Mesenchymal stem cell (in vitro differentiated cells and primary cell): ENCODE measurements at regions not wholly inside any gene's neighbourhood (a gene's known extent, or its start where the extent isn't known, plus 50 kb on each side); places are given as distances from the start of the nearest gene placed in this dataset.

ENCODE experiments used
- DNase-seq: peaks from one replicate; pipeline ENCODE4 v3.0.0-alpha.2; 2013
- H2AFZ ChIP-seq: one replicate; pipeline ENCODE4 v1.6.1; 2013; ENCODE audit warnings: low read depth, mild to moderate bottlenecking, control low read depth, inconsistent platforms, low read length, moderate library complexity
- H2AK5ac ChIP-seq: 2 replicates; pipeline ENCODE4 v1.6.1; 2013; ENCODE audit warnings: low read length, moderate library complexity, mild to moderate bottlenecking, inconsistent platforms; ENCODE audit not compliant: severe bottlenecking
- H2BK120ac ChIP-seq: one replicate; pipeline ENCODE4 v1.6.1; 2013; ENCODE audit warnings: low read depth, mild to moderate bottlenecking, inconsistent platforms, low read length, moderate library complexity
- H2BK12ac ChIP-seq, 2 experiments: one replicate each; pipeline ENCODE4 v1.6.1; 2013; ENCODE audit warnings: inconsistent platforms in 2 of 2, low read length in 2 of 2, mild to moderate bottlenecking in 2 of 2, moderate library complexity in 2 of 2, control low read depth in 1 of 2
- H2BK15ac ChIP-seq: one replicate; pipeline ENCODE4 v1.6.1; 2013; ENCODE audit warnings: mild to moderate bottlenecking, low read depth, inconsistent platforms; ENCODE audit not compliant: poor library complexity, severe bottlenecking
- H2BK5ac ChIP-seq: 2 replicates; pipeline ENCODE4 v1.6.1; 2013; ENCODE audit warnings: low read depth, mild to moderate bottlenecking, low read length, control low read depth, inconsistent platforms; ENCODE audit not compliant: poor library complexity, severe bottlenecking
- H3K14ac ChIP-seq, 2 experiments: one replicate each; pipeline ENCODE4 v1.6.1; 2013; ENCODE audit warnings: inconsistent platforms in 2 of 2, low read length in 2 of 2, control low read depth in 1 of 2, mild to moderate bottlenecking in 1 of 2, moderate library complexity in 1 of 2
- H3K18ac ChIP-seq, 2 experiments: one replicate each; pipeline ENCODE4 v1.6.1; 2013; ENCODE audit warnings: inconsistent platforms in 2 of 2, low read length in 2 of 2, control low read depth in 1 of 2, low read depth in 1 of 2, mild to moderate bottlenecking in 1 of 2
- H3K23ac ChIP-seq, 2 experiments: one replicate each; pipeline ENCODE4 v1.6.1; 2013; ENCODE audit warnings: inconsistent platforms in 2 of 2, low read length in 2 of 2, mild to moderate bottlenecking in 2 of 2, moderate library complexity in 2 of 2, control low read depth in 1 of 2
- H3K27ac ChIP-seq: 2 replicates; pipeline ENCODE4 v1.5.1; 2013; ENCODE audit warnings: mild to moderate bottlenecking, moderate library complexity, low read length, control low read depth, inconsistent platforms; ENCODE audit not compliant: poor library complexity, severe bottlenecking
- H3K27me3 ChIP-seq, 2 experiments: 2 replicates each; pipeline versions ENCODE4 v1.6.1 to v1.7.0; 2013; ENCODE audit warnings: low read length in 2 of 2, mild to moderate bottlenecking in 2 of 2, moderate library complexity in 2 of 2, control low read depth in 1 of 2, inconsistent platforms in 1 of 2; ENCODE audit not compliant: control insufficient read depth in 1 of 2, insufficient read depth in 1 of 2
- H3K36me3 ChIP-seq, 2 experiments: 2 replicates each; pipeline versions ENCODE4 v1.6.1 to v1.7.0; 2013; ENCODE audit warnings: low read length in 2 of 2, control low read depth in 1 of 2, inconsistent platforms in 1 of 2, low read depth in 1 of 2, mild to moderate bottlenecking in 1 of 2; ENCODE audit not compliant: insufficient read depth in 2 of 2, control insufficient read depth in 1 of 2
- H3K4ac ChIP-seq, 2 experiments: one replicate each; pipeline ENCODE4 v1.6.1; 2013; ENCODE audit warnings: inconsistent platforms in 2 of 2, low read length in 2 of 2, mild to moderate bottlenecking in 2 of 2, moderate library complexity in 2 of 2, control low read depth in 1 of 2, low read depth in 1 of 2
- H3K4me1 ChIP-seq: 2 replicates; pipeline ENCODE4 v1.6.1; 2013; ENCODE audit warnings: low read depth, low read length, control low read depth; ENCODE audit not compliant: control insufficient read depth, insufficient read depth
- H3K4me2 ChIP-seq: 2 replicates; pipeline ENCODE4 v1.6.1; 2013; ENCODE audit warnings: low read length, mild to moderate bottlenecking, inconsistent platforms; ENCODE audit not compliant: poor library complexity, severe bottlenecking
- H3K4me3 ChIP-seq, 2 experiments: 2 replicates each; pipeline versions ENCODE4 v1.5.1 to v1.7.0; 2013; ENCODE audit warnings: low read length in 2 of 2, mild to moderate bottlenecking in 2 of 2, control low read depth in 1 of 2, low read depth in 1 of 2; ENCODE audit not compliant: insufficient read depth in 1 of 2
- H3K79me1 ChIP-seq: replicated peaks from 2 replicates; pipeline ENCODE4 v1.6.1; 2013; ENCODE audit warnings: mild to moderate bottlenecking, control low read depth, low read length, inconsistent platforms; ENCODE audit not compliant: poor library complexity, severe bottlenecking
- H3K9ac ChIP-seq: 2 replicates; pipeline ENCODE4 v1.7.0; 2013; ENCODE audit warnings: mild to moderate bottlenecking, low read length, moderate library complexity
- H3K9me3 ChIP-seq: 2 replicates; pipeline ENCODE4 v1.7.0; 2013; ENCODE audit warnings: mild to moderate bottlenecking, low read length; ENCODE audit not compliant: control insufficient read depth
- H4K8ac ChIP-seq: one replicate; pipeline ENCODE4 v1.6.1; 2013; ENCODE audit warnings: inconsistent platforms, mild to moderate bottlenecking, low read length, moderate library complexity
- H4K91ac ChIP-seq: one replicate; pipeline ENCODE4 v1.6.1; 2013; ENCODE audit warnings: mild to moderate bottlenecking, low read length, inconsistent platforms
- WGBS: methylation state at CpG from one replicate; pipeline ENCODE4 v1.1.7; 2013; ENCODE audit warnings: mixed read lengths; 5-methylcytosine and 5-hydroxymethylcytosine counted together

- Histone ChIP-seq H3K9ac (peak overlapping the region; percentile 61), H2BK120ac (no peak overlapping the region), H3K4me3 (no peak overlapping the region), H3K18ac (no peak overlapping the region), H2BK5ac (no peak overlapping the region), H3K9me3 (peaks cover 3% of the 10 kb centered on the region), H3K79me1 (peaks cover 3% of the 10 kb centered on the region), H2AK5ac (no peak overlapping the region), H2BK12ac (no peak overlapping the region), H3K27ac (no peak overlapping the region), H2BK15ac (no peak overlapping the region), H4K91ac (no peak overlapping the region), H2AFZ (no peak overlapping the region), H3K4me1 (peaks cover 5% of the 10 kb centered on the region), H3K23ac (no peak overlapping the region), H3K4me2 (no peak overlapping the region), H4K8ac (no peak overlapping the region), H3K14ac (no peak overlapping the region), H3K4ac (no peak overlapping the region), H3K27me3 (no peaks in the 10 kb centered on the region), H3K36me3 (no peaks in the 10 kb centered on the region)
- DNase-seq, result no peak
- 84% methylated on average over 6 of the region's 6 CpGs for WGBS
Observed at GRCh38 chr21:38178653-38179470, 77.9 kb upstream of the KCNJ15 start.

DNA sequence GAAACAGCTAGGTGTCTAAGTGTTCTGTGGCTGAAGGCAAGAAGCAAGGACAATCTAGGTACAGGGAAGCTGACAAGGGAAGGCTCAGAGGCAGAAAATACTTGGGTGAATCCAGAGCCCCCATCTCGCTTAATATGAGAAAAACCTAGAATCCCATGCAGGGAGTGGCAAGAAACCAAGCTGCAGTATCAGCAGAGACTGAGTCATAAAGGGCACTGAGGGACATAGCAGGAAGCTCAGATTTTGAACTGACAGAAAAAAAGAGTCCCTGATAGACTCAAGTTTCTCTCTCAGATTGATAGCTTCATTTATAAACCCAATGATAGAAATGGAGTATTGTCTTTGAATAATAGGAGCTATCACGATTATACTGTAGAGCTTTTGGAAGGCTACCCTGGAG, 77.3 kb upstream of the KCNJ15 start:
- no peaks in the 10 kb centered on the region for H3K27me3 ChIP-seq
- H2AK5ac ChIP-seq, result no peak overlapping the region
- H3K4me1 ChIP-seq, result peaks cover 5% of the 10 kb centered on the region
- H4K91ac ChIP-seq, result no peak overlapping the region
- H3K18ac ChIP-seq, result no peak overlapping the region
- H2BK120ac ChIP-seq, result no peak overlapping the region
- peak overlapping the region; percentile 61 for H3K9ac ChIP-seq
- 96% methylated on average over 2 of the region's 2 CpGs for WGBS
- H4K8ac ChIP-seq, result no peak overlapping the region
- no peak overlapping the region for H3K14ac ChIP-seq
- H2BK12ac ChIP-seq, result no peak overlapping the region
- no peaks in the 10 kb centered on the region for H3K36me3 ChIP-seq
- H3K27ac ChIP-seq, result no peak overlapping the region
- H2BK5ac ChIP-seq, result no peak overlapping the region
- H3K4me2 ChIP-seq, result no peak overlapping the region
- H3K23ac ChIP-seq, result no peak overlapping the region
- no peak overlapping the region for H3K4ac ChIP-seq
- H2BK15ac ChIP-seq, result no peak overlapping the region
- peaks cover 3% of the 10 kb centered on the region for H3K9me3 ChIP-seq
- H3K79me1 ChIP-seq, result no peaks in the 10 kb centered on the region
- DNase-seq, result no peak
- H2AFZ ChIP-seq, result no peak overlapping the region
- no peak overlapping the region for H3K4me3 ChIP-seq

DNA sequence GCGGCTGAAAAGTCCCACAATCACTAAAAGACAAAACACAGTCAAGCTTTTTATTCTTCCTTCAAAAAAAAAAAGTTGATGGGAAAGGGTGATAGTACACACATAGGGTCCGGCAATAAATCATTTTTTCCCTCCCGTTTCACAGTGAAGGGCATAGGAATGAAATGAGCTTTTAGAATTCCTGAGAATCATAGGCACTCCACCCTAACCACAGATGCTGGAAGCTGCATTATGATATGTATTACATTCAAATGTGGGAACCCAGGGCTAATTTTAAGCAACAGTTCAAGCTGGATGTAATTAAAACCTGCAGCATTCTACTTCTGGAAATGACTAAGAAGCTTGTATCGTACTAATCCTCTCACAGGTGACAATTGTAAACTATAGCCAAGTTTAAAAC, 75.7 kb upstream of the KCNJ15 start:
- DNase-seq, result no peak
- no peak overlapping the region for H4K8ac ChIP-seq
- no peak overlapping the region for H2BK120ac ChIP-seq
- WGBS, result no CpG with 5 or more reads among the region's 4 CpGs
- no peak overlapping the region for H3K14ac ChIP-seq
- no peak overlapping the region for H3K4me3 ChIP-seq
- H4K91ac ChIP-seq, result no peak overlapping the region
- no peaks in the 10 kb centered on the region for H3K79me1 ChIP-seq
- no peak overlapping the region for H3K4me2 ChIP-seq
- H2BK12ac ChIP-seq, result no peak overlapping the region
- H3K4me1 ChIP-seq, result peaks cover 5% of the 10 kb centered on the region
- peak overlapping the region; percentile 59 for H3K9ac ChIP-seq
- H3K27me3 ChIP-seq, result no peaks in the 10 kb centered on the region
- H2BK5ac ChIP-seq, result no peak overlapping the region
- H3K23ac ChIP-seq, result no peak overlapping the region
- no peak overlapping the region for H2AFZ ChIP-seq
- H3K9me3 ChIP-seq, result peaks cover 8% of the 10 kb centered on the region
- no peak overlapping the region for H2BK15ac ChIP-seq
- H2AK5ac ChIP-seq, result no peak overlapping the region
- no peak overlapping the region for H3K4ac ChIP-seq
- H3K36me3 ChIP-seq, result no peaks in the 10 kb centered on the region
- H3K27ac ChIP-seq, result no peak overlapping the region
- H3K18ac ChIP-seq, result no peak overlapping the region

DNA sequence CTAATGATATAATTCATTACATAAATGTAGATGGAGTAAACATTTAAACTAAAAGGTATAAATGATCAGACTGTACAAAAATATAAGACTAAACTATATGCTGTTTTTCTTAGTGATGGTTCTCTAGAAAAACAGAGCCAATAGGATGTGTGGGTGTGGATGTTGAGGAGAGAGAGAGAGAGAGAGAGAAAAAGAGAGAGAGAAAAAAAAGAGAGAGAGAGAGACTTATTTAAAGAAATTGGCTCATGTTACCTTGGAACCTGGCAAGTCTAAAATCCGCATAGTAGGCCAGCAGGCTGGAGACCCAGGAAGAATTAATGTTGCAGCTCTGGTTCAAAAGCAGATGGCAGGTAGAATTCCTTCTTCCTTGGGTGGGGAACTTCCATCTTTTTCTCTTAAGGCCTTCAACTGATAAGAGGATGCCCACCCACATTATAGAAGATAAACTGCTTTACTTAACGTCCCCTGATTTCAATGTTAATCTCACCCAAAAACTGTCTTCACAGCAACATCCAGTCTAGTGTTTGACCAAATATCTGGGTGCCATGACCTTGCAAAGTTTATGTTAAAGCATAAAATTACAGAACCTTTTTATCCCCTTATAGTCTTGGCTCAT, 74.3 kb upstream of the KCNJ15 start:
- H2BK12ac ChIP-seq, result no peak overlapping the region
- H2AK5ac ChIP-seq, result no peak overlapping the region
- H3K4me3 ChIP-seq, result no peak overlapping the region
- no peak overlapping the region for H3K9ac ChIP-seq
- H2AFZ ChIP-seq, result no peak overlapping the region
- no peak overlapping the region for H3K4ac ChIP-seq
- no peaks in the 10 kb centered on the region for H3K27me3 ChIP-seq
- H3K4me2 ChIP-seq, result no peak overlapping the region
- no peaks in the 10 kb centered on the region for H3K36me3 ChIP-seq
- H3K4me1 ChIP-seq, result peaks cover 5% of the 10 kb centered on the region
- H4K91ac ChIP-seq, result no peak overlapping the region
- no peak overlapping the region for H3K18ac ChIP-seq
- no peak overlapping the region for H2BK5ac ChIP-seq
- 98% methylated on average over 2 of the region's 2 CpGs for WGBS
- no peak overlapping the region for H3K14ac ChIP-seq
- H2BK15ac ChIP-seq, result no peak overlapping the region
- H3K9me3 ChIP-seq, result peaks cover 8% of the 10 kb centered on the region
- H2BK120ac ChIP-seq, result no peak overlapping the region
- DNase-seq, result no peak
- H3K79me1 ChIP-seq, result no peaks in the 10 kb centered on the region
- H4K8ac ChIP-seq, result no peak overlapping the region
- H3K23ac ChIP-seq, result no peak overlapping the region
- H3K27ac ChIP-seq, result no peak overlapping the region
